A549 (cell line): ENCODE measurements at regions not wholly inside any gene's neighbourhood (a gene's known extent, or its start where the extent isn't known, plus 50 kb on each side); places are given as distances from the start of the nearest gene placed in this dataset.

Experiments
- ATAC-seq, 2 experiments: fragments of 200-7000 bp in 1 of 2; fragments of >200 bp in 1 of 2; cut with Nextera tagmentation in 1 of 2; cut with Tn5 transposase in 1 of 2; 3 replicates each; pipeline versions ENCODE4 v1.8.0 to v1.9.1; 2018 to 2020; ENCODE audit warnings: mild to moderate bottlenecking in 1 of 2, moderate library complexity in 1 of 2
- CTCF ChIA-PET: fragments of 300-600 bp; sonication (Branson Sonifier 250); formaldehyde crosslinking; extraction: SDS; loops from one replicate; lab custom pipeline; 2021; ENCODE audit warnings: antibody characterized with exemption, inconsistent platforms; lab: Yijun Ruan, JAX
- POLR2A ChIA-PET: fragments of 350-600 bp; formaldehyde crosslinking; extraction: SDS; loops from one replicate; lab custom pipeline; 2021; ENCODE audit warnings: antibody characterized with exemption, inconsistent platforms; lab: Yijun Ruan, JAX
- DNase-seq, 2 experiments: peaks; one replicate each; pipeline versions ENCODE4 v3.0.0 to v3.0.0-alpha.2; 2011 to 2016; ENCODE audit warnings: low read depth in 1 of 2, low spot score in 1 of 2
- FAIRE-seq: peaks from 2 replicates; lab custom pipeline; 2011; peaks lifted over from hg19 to GRCh38; lab: Jason Lieb, UNC
- H3K27ac ChIP-seq, 2 experiments: fragments of >200 bp; sonication (Bioruptor Twin); formaldehyde crosslinking; 3 replicates each; pipeline ENCODE4 v1.5.1; 2016 to 2017
- H3K4me1 ChIP-seq: fragments of >200 bp; sonication (Bioruptor Twin); formaldehyde crosslinking; 3 replicates; pipeline ENCODE4 v1.6.1; 2016
- H3K4me2 ChIP-seq: fragments of >200 bp; sonication (Bioruptor Twin); formaldehyde crosslinking; 3 replicates; pipeline ENCODE4 v1.6.1; 2016
- H3K4me3 ChIP-seq: fragments of >200 bp; sonication (Bioruptor Twin); formaldehyde crosslinking; 3 replicates; pipeline ENCODE4 v1.5.1; 2016
- H3K9me3 ChIP-seq: fragments of >200 bp; sonication (Bioruptor Twin); formaldehyde crosslinking; 3 replicates; pipeline ENCODE4 v1.6.1; 2016
- ATOH8 ChIP-seq: fragments of 250-450 bp; sonication (Bioruptor Pico); IDR thresholded peaks from 2 replicates; pipeline ENCODE4 v1.5.0; 2020; ENCODE audit warnings: low read depth, mild to moderate bottlenecking, moderate library complexity
- BCL3 ChIP-seq: fragments of >200 bp; sonication (Bioruptor Twin); formaldehyde crosslinking; IDR thresholded peaks from 3 replicates; pipeline ENCODE4 v1.6.1; 2016
- CBX2 ChIP-seq: fragments of 200-600 bp; sonication (generic); IDR thresholded peaks from 2 replicates; pipeline ENCODE4 v1.6.1; 2016; ENCODE audit warnings: low read depth, mild to moderate bottlenecking, borderline replicate concordance
- CBX8 ChIP-seq: fragments of 200-600 bp; sonication (generic); IDR thresholded peaks from 2 replicates; pipeline ENCODE4 v1.6.1; 2016
- CEBPB ChIP-seq, 2 experiments: fragments of >200 bp in 1 of 2; sonication (Bioruptor Twin) in 1 of 2; formaldehyde crosslinking in 1 of 2; IDR thresholded peaks; 2 replicates each; pipeline ENCODE4 v1.6.1; 2012 to 2016
- CHD4 ChIP-seq: fragments of 200-600 bp; sonication (generic); IDR thresholded peaks from 2 replicates; pipeline ENCODE4 v1.6.1; 2016; ENCODE audit warnings: antibody characterized with exemption, mild to moderate bottlenecking, borderline replicate concordance
- EHF ChIP-seq: fragments of 250-450 bp; sonication (Bioruptor Pico); IDR thresholded peaks from 2 replicates; pipeline ENCODE4 v1.5.0; 2020; ENCODE audit warnings: mild to moderate bottlenecking
- FOXS1 ChIP-seq: fragments of 250-450 bp; sonication (Bioruptor Pico); IDR thresholded peaks from 2 replicates; pipeline ENCODE4 v1.5.0; 2020; ENCODE audit warnings: mild to moderate bottlenecking, moderate library complexity
- HMGXB4 ChIP-seq: fragments of 250-450 bp; sonication (Bioruptor Pico); IDR thresholded peaks from 2 replicates; pipeline ENCODE4 v1.5.0; 2021; ENCODE audit warnings: mild to moderate bottlenecking, moderate library complexity, borderline replicate concordance
- HOXB5 ChIP-seq: fragments of 250-450 bp; sonication (Bioruptor Pico); IDR thresholded peaks from 2 replicates; pipeline ENCODE4 v1.5.0; 2020; ENCODE audit warnings: mild to moderate bottlenecking, moderate library complexity
- MAZ ChIP-seq: fragments of 150-350 bp; IDR thresholded peaks from 2 replicates; pipeline ENCODE4 v1.6.1; 2014; ENCODE audit warnings: antibody characterized with exemption, low read depth, low read length, borderline replicate concordance
- MYC ChIP-seq: IDR thresholded peaks from 2 replicates; pipeline ENCODE4 v1.6.1; 2012; ENCODE audit warnings: mild to moderate bottlenecking, inconsistent platforms, low read length, improper control_type of control experiment, borderline replicate concordance
- NR3C1 ChIP-seq: fragments of >200 bp; sonication (Bioruptor Twin); formaldehyde crosslinking; IDR thresholded peaks from 3 replicates; pipeline ENCODE4 v1.6.1; 2017
- RAD21 ChIP-seq, 2 experiments: fragments of >200 bp in 1 of 2; sonication (Bioruptor Twin) in 1 of 2; formaldehyde crosslinking in 1 of 2; IDR thresholded peaks in 1 of 2; conservative IDR thresholded peaks in 1 of 2; 2 replicates in 1 of 2; 3 replicates in 1 of 2; pipeline ENCODE4 v1.6.1; 2012 to 2018; ENCODE audit warnings: inconsistent platforms in 1 of 2
- SMC3 ChIP-seq: fragments of >200 bp; sonication (Bioruptor Twin); formaldehyde crosslinking; IDR thresholded peaks from 3 replicates; pipeline ENCODE4 v1.6.1; 2018; ENCODE audit warnings: inconsistent platforms
- SREBF2 ChIP-seq: fragments of 450-650 bp; IDR thresholded peaks from 2 replicates; pipeline ENCODE4 v1.6.1; 2014; ENCODE audit warnings: mild to moderate bottlenecking, moderate library complexity
- WGBS: methylation state at CpG from one replicate; pipeline ENCODE4 v1.1.6; 2017; ENCODE audit errors: missing lambda C conversion rate; 5-methylcytosine and 5-hydroxymethylcytosine counted together
- TF ChIP-seq, protein P1 (sequence below): IDR thresholded peaks from 2 replicates; pipeline ENCODE4 v1.6.1; 2012; ENCODE audit warnings: low read depth, borderline replicate concordance
- TF ChIP-seq, protein P2 (sequence below): fragments of 200-600 bp; sonication (generic); IDR thresholded peaks from 2 replicates; pipeline ENCODE4 v1.6.1; 2016; ENCODE audit warnings: antibody characterized with exemption, mild to moderate bottlenecking, moderate library complexity

- ChIA-PET POLR2A (no interaction called here), CTCF (no interaction called here)
- no peak for FAIRE-seq
Observed at GRCh38 chrX:43211570-43211969, 433.6 kb upstream of the PPP1R2C start.

GRCh38 chrX:43218198-43218597 lies 437.9 kb upstream of the MAOA start:
- Histone ChIP-seq H3K4me2 (no peak overlapping the region), H3K4me1 (no peaks in the 10 kb centered on the region), H3K4me3 (no peak overlapping the region), H3K9me3 (no peaks in the 10 kb centered on the region), H3K27ac (no peak overlapping the region)
- no peak for TF ChIP-seq NR3C1
- TF ChIP-seq, protein P1, sequence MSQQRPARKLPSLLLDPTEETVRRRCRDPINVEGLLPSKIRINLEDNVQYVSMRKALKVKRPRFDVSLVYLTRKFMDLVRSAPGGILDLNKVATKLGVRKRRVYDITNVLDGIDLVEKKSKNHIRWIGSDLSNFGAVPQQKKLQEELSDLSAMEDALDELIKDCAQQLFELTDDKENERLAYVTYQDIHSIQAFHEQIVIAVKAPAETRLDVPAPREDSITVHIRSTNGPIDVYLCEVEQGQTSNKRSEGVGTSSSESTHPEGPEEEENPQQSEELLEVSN = no peak
- no peak for TF ChIP-seq CEBPB (IDR thresholded peaks at IDR 0.05)
- no peak for TF ChIP-seq SREBF2
- no peak for TF ChIP-seq BCL3
- TF ChIP-seq MAZ = no peak
- TF ChIP-seq RAD21 (conservative IDR thresholded peaks at IDR 0.05 in 1 of 2, IDR thresholded peaks at IDR 0.05 in 1 of 2) = no peak
- no peak for TF ChIP-seq SMC3
- TF ChIP-seq CBX8 = no peak
- TF ChIP-seq HOXB5 (CRISPR knock-in tag) = no peak
- TF ChIP-seq ATOH8 (CRISPR knock-in tag) = no peak
- TF ChIP-seq EHF (CRISPR knock-in tag) = no peak
- no peak for TF ChIP-seq CBX2
- ChIA-PET POLR2A (no interaction called here), CTCF (no interaction called here)
- DNase-seq (no peak), FAIRE-seq (no peak), ATAC-seq (no peak)
- 0% methylated on average over 2 of the region's 2 CpGs for WGBS

More at GRCh38 chrX:43211570-43211969, 433.6 kb upstream of the PPP1R2C start:
- Histone ChIP-seq H3K4me1 (no peaks in the 10 kb centered on the region), H3K4me3 (no peak overlapping the region), H3K4me2 (no peak overlapping the region), H3K27ac (no peak overlapping the region), H3K9me3 (no peaks in the 10 kb centered on the region)
- no peak for DNase-seq
- TF ChIP-seq HMGXB4 (CRISPR knock-in tag) = no peak
- no peak for TF ChIP-seq SMC3
- TF ChIP-seq MYC = no peak
- no peak for TF ChIP-seq CHD4
- no peak for TF ChIP-seq FOXS1 (CRISPR knock-in tag)
- TF ChIP-seq, protein P2, sequence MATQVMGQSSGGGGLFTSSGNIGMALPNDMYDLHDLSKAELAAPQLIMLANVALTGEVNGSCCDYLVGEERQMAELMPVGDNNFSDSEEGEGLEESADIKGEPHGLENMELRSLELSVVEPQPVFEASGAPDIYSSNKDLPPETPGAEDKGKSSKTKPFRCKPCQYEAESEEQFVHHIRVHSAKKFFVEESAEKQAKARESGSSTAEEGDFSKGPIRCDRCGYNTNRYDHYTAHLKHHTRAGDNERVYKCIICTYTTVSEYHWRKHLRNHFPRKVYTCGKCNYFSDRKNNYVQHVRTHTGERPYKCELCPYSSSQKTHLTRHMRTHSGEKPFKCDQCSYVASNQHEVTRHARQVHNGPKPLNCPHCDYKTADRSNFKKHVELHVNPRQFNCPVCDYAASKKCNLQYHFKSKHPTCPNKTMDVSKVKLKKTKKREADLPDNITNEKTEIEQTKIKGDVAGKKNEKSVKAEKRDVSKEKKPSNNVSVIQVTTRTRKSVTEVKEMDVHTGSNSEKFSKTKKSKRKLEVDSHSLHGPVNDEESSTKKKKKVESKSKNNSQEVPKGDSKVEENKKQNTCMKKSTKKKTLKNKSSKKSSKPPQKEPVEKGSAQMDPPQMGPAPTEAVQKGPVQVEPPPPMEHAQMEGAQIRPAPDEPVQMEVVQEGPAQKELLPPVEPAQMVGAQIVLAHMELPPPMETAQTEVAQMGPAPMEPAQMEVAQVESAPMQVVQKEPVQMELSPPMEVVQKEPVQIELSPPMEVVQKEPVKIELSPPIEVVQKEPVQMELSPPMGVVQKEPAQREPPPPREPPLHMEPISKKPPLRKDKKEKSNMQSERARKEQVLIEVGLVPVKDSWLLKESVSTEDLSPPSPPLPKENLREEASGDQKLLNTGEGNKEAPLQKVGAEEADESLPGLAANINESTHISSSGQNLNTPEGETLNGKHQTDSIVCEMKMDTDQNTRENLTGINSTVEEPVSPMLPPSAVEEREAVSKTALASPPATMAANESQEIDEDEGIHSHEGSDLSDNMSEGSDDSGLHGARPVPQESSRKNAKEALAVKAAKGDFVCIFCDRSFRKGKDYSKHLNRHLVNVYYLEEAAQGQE = no peak
- ATAC-seq = no peak
